Prostate gland (tissue), 2 donors: ENCODE measurements at regions not wholly inside any gene's neighbourhood (a gene's known extent, or its start where the extent isn't known, plus 50 kb on each side); places are given as distances from the start of the nearest gene placed in this dataset.

Experiments used
- DNase-seq: peaks from one replicate; pipeline ENCODE4 v3.0.0-alpha.2; 2019; ENCODE audit warnings: low spot score
- H3K27ac ChIP-seq, 2 donors: fragments of 200-600 bp; sonication (generic); 2 replicates each; pipeline ENCODE4 v1.5.1; 2017 to 2019
- H3K27me3 ChIP-seq: fragments of 200-600 bp; sonication (generic); replicated peaks from 2 replicates; pipeline ENCODE4 v1.5.1; 2019; ENCODE audit not compliant: insufficient read depth
- H3K36me3 ChIP-seq, 2 donors: fragments of 200-600 bp; sonication (generic); 1 replicate in 1 of 2; 2 replicates in 1 of 2; pipeline versions ENCODE4 v1.5.1 to v1.8.1; 2017 to 2019
- H3K4me1 ChIP-seq: fragments of 200-600 bp; sonication (generic); replicated peaks from 2 replicates; pipeline ENCODE4 v1.5.1; 2019
- H3K4me3 ChIP-seq, 2 donors: fragments of 200-600 bp; sonication (generic); 2 replicates each; pipeline ENCODE4 v1.5.1; 2017 to 2019
- H3K9me3 ChIP-seq: fragments of 200-600 bp; sonication (generic); 2 replicates; pipeline ENCODE4 v1.5.1; 2017
- POLR2A ChIP-seq: fragments of 450-650 bp; IDR thresholded peaks from one replicate; pipeline ENCODE4 v1.6.1; 2016; ENCODE audit warnings: antibody characterized with exemption, mild to moderate bottlenecking
- POLR2AphosphoS5 ChIP-seq: sonication (generic); formaldehyde crosslinking; IDR thresholded peaks from one replicate; pipeline ENCODE4 v1.6.1; 2017; ENCODE audit warnings: antibody characterized with exemption
- WGBS: methylation state at CpG from one replicate; pipeline ENCODE4 v1.1.5; 2018; 5-methylcytosine and 5-hydroxymethylcytosine counted together
- intact Hi-C: fragments of 100-400 bp; cut with DNase I; formaldehyde crosslinking; loops from one replicate; pipeline ENCODE4 v1.14.2; 2022
- TF ChIP-seq, protein P1 (sequence below), 4 experiments: fragments of 200-600 bp in 2 of 4; fragments of 450-650 bp in 2 of 4; sonication (generic) in 2 of 4; IDR thresholded peaks; 1 replicate in 3 of 4; 2 replicates in 1 of 4; pipeline ENCODE4 v1.5.1; 2016 to 2019; ENCODE audit warnings: antibody characterized with exemption in 4 of 4, mild to moderate bottlenecking in 2 of 4, moderate library complexity in 2 of 4

DNA sequence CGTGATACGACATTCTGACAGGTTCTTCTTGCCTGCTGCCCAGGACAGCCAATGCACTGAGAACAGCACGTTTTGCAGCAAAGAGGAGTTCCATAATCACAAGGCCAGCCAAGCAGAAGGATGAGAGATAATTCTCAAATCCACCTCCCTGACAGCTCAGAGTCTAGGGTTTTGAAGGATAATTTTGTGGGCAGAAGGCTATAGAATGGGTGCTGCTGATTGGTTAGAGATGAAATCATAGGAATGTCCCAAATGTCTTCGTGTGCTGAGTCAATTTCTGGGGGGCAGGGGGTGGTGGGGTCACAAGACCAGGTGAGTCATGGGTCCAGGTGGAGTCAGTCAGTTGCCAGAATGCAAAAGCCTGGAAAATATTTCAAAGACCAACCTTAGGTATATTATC lies 175.5 kb upstream of the SLC30A5 start:
- no peaks in the 10 kb centered on the region for H3K36me3 ChIP-seq
- no peaks in the 10 kb centered on the region for H3K27me3 ChIP-seq
- H3K4me1 ChIP-seq, result no peaks in the 10 kb centered on the region
- no peak overlapping the region for H3K27ac ChIP-seq
- intact Hi-C loops, result no loop called here
- WGBS, result 90% methylated on average over 4 of the region's 4 CpGs
- no peak for DNase-seq
- H3K9me3 ChIP-seq, result no peaks in the 10 kb centered on the region
- TF ChIP-seq POLR2AphosphoS5 (no peak), POLR2A (no peak)
- TF ChIP-seq, protein P1, sequence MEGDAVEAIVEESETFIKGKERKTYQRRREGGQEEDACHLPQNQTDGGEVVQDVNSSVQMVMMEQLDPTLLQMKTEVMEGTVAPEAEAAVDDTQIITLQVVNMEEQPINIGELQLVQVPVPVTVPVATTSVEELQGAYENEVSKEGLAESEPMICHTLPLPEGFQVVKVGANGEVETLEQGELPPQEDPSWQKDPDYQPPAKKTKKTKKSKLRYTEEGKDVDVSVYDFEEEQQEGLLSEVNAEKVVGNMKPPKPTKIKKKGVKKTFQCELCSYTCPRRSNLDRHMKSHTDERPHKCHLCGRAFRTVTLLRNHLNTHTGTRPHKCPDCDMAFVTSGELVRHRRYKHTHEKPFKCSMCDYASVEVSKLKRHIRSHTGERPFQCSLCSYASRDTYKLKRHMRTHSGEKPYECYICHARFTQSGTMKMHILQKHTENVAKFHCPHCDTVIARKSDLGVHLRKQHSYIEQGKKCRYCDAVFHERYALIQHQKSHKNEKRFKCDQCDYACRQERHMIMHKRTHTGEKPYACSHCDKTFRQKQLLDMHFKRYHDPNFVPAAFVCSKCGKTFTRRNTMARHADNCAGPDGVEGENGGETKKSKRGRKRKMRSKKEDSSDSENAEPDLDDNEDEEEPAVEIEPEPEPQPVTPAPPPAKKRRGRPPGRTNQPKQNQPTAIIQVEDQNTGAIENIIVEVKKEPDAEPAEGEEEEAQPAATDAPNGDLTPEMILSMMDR (IDR thresholded peaks at IDR 0.05), result no peak
- H3K4me3 ChIP-seq, result no peak overlapping the region

DNA sequence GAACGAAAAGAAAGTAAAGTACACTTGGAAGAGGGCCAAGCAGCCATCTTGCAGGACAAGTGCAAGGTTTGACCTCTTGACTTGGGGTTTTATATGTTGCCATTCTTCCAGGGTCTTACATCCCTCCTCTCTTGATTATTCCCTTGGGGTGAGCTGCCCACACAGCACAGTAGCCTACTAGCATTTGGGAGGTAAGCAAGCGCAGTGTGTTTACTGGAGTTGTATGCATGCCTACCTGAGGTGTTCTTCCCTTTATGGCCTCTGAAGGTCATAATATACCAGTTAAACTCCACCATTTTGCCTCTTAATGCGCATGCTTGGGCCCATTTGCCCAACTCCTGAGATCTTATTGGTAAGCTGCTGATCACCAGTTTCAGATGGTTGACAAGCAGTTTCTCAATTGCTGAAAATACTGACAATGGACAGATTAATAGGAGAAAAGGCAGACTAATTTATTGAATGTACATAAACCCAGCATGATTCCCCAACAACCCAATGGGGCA lies 173.8 kb upstream of the SLC30A5 start:
- no peaks in the 10 kb centered on the region for H3K4me1 ChIP-seq
- intact Hi-C loops, result no loop called here
- no peak overlapping the region for H3K4me3 ChIP-seq
- H3K27me3 ChIP-seq, result no peaks in the 10 kb centered on the region
- H3K27ac ChIP-seq, result no peak overlapping the region
- DNase-seq, result no peak
- TF ChIP-seq POLR2A, result no peak
- TF ChIP-seq POLR2AphosphoS5, result no peak
- TF ChIP-seq, protein P1 (IDR thresholded peaks at IDR 0.05), result no peak
- H3K9me3 ChIP-seq, result no peaks in the 10 kb centered on the region
- H3K36me3 ChIP-seq, result no peaks in the 10 kb centered on the region
- WGBS, result 86% methylated on average over 3 of the region's 3 CpGs

- intact Hi-C loops, result no loop called here
- no peaks in the 10 kb centered on the region for H3K27me3 ChIP-seq
- no peaks in the 10 kb centered on the region for H3K4me1 ChIP-seq
- TF ChIP-seq, protein P1 (IDR thresholded peaks at IDR 0.05), result no peak
- TF ChIP-seq POLR2A (no peak), POLR2AphosphoS5 (no peak)
- no peaks in the 10 kb centered on the region for H3K9me3 ChIP-seq
- no peak overlapping the region for H3K27ac ChIP-seq
- no peaks in the 10 kb centered on the region for H3K36me3 ChIP-seq
- DNase-seq, result no peak
- 96% methylated on average over 22 of the region's 28 CpGs for WGBS
- H3K4me3 ChIP-seq, result no peak overlapping the region
These were observed 172.9 kb upstream of the SLC30A5 start for GRCh38 chr5:68920888-68921287.

DNA sequence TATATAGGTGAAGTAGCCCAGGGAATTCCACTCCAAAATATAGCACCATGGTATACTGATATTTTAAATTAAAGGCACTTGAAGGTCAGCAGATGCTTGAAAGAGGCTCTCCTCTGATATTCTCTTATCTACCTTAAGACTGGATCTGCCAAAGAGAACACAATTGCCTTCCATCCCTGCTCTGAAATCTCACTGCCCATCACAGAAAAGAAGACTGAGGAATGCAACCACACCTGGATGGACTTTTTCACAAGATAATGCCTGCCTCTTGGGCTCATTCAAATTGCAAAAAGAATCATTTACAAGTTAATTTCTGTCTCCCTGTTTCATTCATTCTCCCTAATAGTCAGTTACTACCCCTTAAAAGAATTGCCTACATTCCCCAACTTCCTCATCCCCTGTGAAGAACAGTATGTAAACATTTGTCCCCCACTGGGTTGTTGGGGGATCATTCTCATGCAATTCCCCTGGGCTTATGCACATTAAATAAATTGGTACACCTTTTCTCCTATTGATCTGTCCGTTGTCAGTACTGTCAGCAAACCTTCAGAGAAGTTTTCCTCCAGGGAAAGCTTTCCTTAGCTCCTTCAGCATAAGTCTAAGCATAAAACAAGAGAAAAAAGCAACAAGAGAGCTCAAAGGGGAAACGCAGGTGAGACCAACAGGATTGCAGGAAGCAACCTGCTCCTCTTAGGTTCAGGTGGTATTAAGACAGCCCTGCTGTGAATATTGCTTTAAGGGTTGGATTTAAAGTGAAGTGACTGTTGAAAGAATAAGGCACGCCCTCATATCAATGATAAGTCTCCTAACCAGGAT lies 171.4 kb upstream of the SLC30A5 start:
- DNase-seq, result no peak
- no peaks in the 10 kb centered on the region for H3K27me3 ChIP-seq
- H3K9me3 ChIP-seq, result no peaks in the 10 kb centered on the region
- 78% methylated on average over 3 of the region's 3 CpGs for WGBS
- H3K27ac ChIP-seq, result no peak overlapping the region
- TF ChIP-seq POLR2A (no peak), POLR2AphosphoS5 (no peak)
- TF ChIP-seq, protein P1 (IDR thresholded peaks at IDR 0.05), result no peak
- intact Hi-C loops, result no loop called here
- no peaks in the 10 kb centered on the region for H3K4me1 ChIP-seq
- no peaks in the 10 kb centered on the region for H3K36me3 ChIP-seq
- no peak overlapping the region for H3K4me3 ChIP-seq
